CD4-positive, alpha-beta T cell (primary cell): ENCODE measurements at regions not wholly inside any gene's neighbourhood (a gene's known extent, or its start where the extent isn't known, plus 50 kb on each side); places are given as distances from the start of the nearest gene placed in this dataset.

Experiments used
- ATAC-seq: fragments of 200-7000 bp; cut with Tn5 transposase; one replicate; pipeline ENCODE4 v1.10.0; 2022; ENCODE audit warnings: mild to moderate bottlenecking; ENCODE audit not compliant: poor library complexity
- CTCF ChIA-PET: fragments of 350-600 bp; sonication (Branson Sonifier 250); formaldehyde crosslinking; loops from one replicate; lab custom pipeline; 2021; ENCODE audit warnings: antibody characterized with exemption, inconsistent platforms; lab: Charles Lee
- POLR2A ChIA-PET: fragments of 350-600 bp; sonication (Branson Sonifier 250); formaldehyde crosslinking; loops from one replicate; lab custom pipeline; 2021; ENCODE audit warnings: antibody characterized with exemption, inconsistent platforms; lab: Charles Lee
- DNase-seq, 14 experiments: peaks; one replicate each; pipeline ENCODE4 v3.0.0-alpha.2; 2013 to 2020; ENCODE audit warnings: mixed read lengths in 2 of 14
- H3K27ac ChIP-seq, 2 donors: one replicate each; pipeline versions ENCODE4 v1.5.1 to v1.7.0; 2013; ENCODE audit warnings: low read length in 2 of 2, low read depth in 1 of 2, mild to moderate bottlenecking in 1 of 2
- H3K27me3 ChIP-seq, 2 experiments: 1 replicate in 1 of 2; 2 replicates in 1 of 2; pipeline versions ENCODE4 v1.6.1 to v1.7.0; 2013; ENCODE audit warnings: low read length in 2 of 2, control low read depth in 1 of 2, mild to moderate bottlenecking in 1 of 2, moderate library complexity in 1 of 2; ENCODE audit not compliant: insufficient read depth in 2 of 2, control insufficient read depth in 1 of 2
- H3K36me3 ChIP-seq: one replicate; pipeline ENCODE4 v1.6.1; 2013; ENCODE audit warnings: low read length, control low read depth; ENCODE audit not compliant: insufficient read depth
- H3K4me1 ChIP-seq: one replicate; pipeline ENCODE4 v1.6.1; 2013; ENCODE audit warnings: low read length, control low read depth; ENCODE audit not compliant: insufficient read depth
- H3K4me3 ChIP-seq: one replicate; pipeline ENCODE4 v1.5.1; 2013; ENCODE audit warnings: mild to moderate bottlenecking, low read length, moderate library complexity
- H3K9me3 ChIP-seq, 2 experiments: 1 replicate in 1 of 2; 2 replicates in 1 of 2; pipeline versions ENCODE4 v1.6.1 to v1.7.0; 2013; ENCODE audit warnings: low read length in 2 of 2, mild to moderate bottlenecking in 2 of 2, control low read depth in 1 of 2, moderate library complexity in 1 of 2; ENCODE audit not compliant: control insufficient read depth in 1 of 2, insufficient read depth in 1 of 2
- H3K27ac Mint-ChIP-seq: one replicate; pipeline ENCODE4 v1.8.0; 2020; ENCODE audit warnings: mixed read lengths
- H3K27me3 Mint-ChIP-seq: one replicate; pipeline ENCODE4 v1.8.0; 2021; ENCODE audit warnings: mixed read lengths
- H3K36me3 Mint-ChIP-seq: one replicate; pipeline ENCODE4 v1.8.0; 2021; ENCODE audit warnings: low read depth, mixed read lengths
- H3K4me1 Mint-ChIP-seq: one replicate; pipeline ENCODE4 v1.8.0; 2021; ENCODE audit warnings: low read depth, mixed read lengths
- H3K4me3 Mint-ChIP-seq: one replicate; pipeline ENCODE4 v1.8.0; 2020; ENCODE audit warnings: mild to moderate bottlenecking, mixed read lengths
- H3K9me3 Mint-ChIP-seq: one replicate; pipeline ENCODE4 v1.8.0; 2020; ENCODE audit warnings: mixed read lengths
- CTCF ChIP-seq: fragments of 200-600 bp; IDR thresholded peaks from one replicate; pipeline ENCODE4 v1.8.0; 2022; ENCODE audit warnings: antibody characterized with exemption, mild to moderate bottlenecking
- intact Hi-C, 2 experiments: fragments of 100-400 bp; cut with DNase I in 1 of 2; cut with micrococcal nuclease in 1 of 2; formaldehyde crosslinking; loops; one replicate each; pipeline versions ENCODE4 v1.15.1 to v1.9.0; 2023 to 2025; cut with DNase I, micrococcal nuclease

GRCh38 chr22:48755059-48755949 lies 1072.4 kb downstream of the BRD1 start:
- H3K4me3 Mint-ChIP-seq = no peak overlapping the region
- H3K27me3 Mint-ChIP-seq = peaks cover 10% of the 10 kb centered on the region
- Histone ChIP-seq H3K27ac (no peak overlapping the region), H3K9me3 (peaks cover 0 to 10% of the 10 kb centered on the region in 2 experiments), H3K27me3 (peaks cover 0 to 2% of the 10 kb centered on the region in 2 experiments), H3K4me1 (no peaks in the 10 kb centered on the region), H3K36me3 (no peaks in the 10 kb centered on the region), H3K4me3 (no peak overlapping the region)
- H3K36me3 Mint-ChIP-seq = no peaks in the 10 kb centered on the region
- H3K27ac Mint-ChIP-seq = no peak overlapping the region
- DNase-seq (peak in 1 of 14 experiments; percentile 11), ATAC-seq (no peak)
- intact Hi-C loops = no loop called here
- ChIA-PET CTCF (no interaction called here), POLR2A (no interaction called here)
- no peak for TF ChIP-seq CTCF
- no peaks in the 10 kb centered on the region for H3K9me3 Mint-ChIP-seq
- no peaks in the 10 kb centered on the region for H3K4me1 Mint-ChIP-seq

GRCh38 chr22:48754611-48755058 lies 1073.0 kb downstream of the BRD1 start:
- Mint-ChIP-seq H3K4me1 (no peaks in the 10 kb centered on the region), H3K27ac (no peak overlapping the region), H3K36me3 (no peaks in the 10 kb centered on the region), H3K9me3 (no peaks in the 10 kb centered on the region), H3K4me3 (no peak overlapping the region), H3K27me3 (peaks cover 10% of the 10 kb centered on the region)
- no peaks in the 10 kb centered on the region for H3K36me3 ChIP-seq
- no peak overlapping the region for H3K27ac ChIP-seq
- intact Hi-C loops = no loop called here
- H3K4me1 ChIP-seq = no peaks in the 10 kb centered on the region
- DNase-seq = peak in 2 of 14 experiments; percentile 9 to 26
- ChIA-PET POLR2A (no interaction called here), CTCF (no interaction called here)
- no peak for ATAC-seq
- H3K27me3 ChIP-seq = peaks cover 0 to 2% of the 10 kb centered on the region in 2 experiments
- no peak overlapping the region for H3K4me3 ChIP-seq
- TF ChIP-seq CTCF = no peak
- peaks cover 0 to 14% of the 10 kb centered on the region in 2 experiments for H3K9me3 ChIP-seq

- no peaks in the 10 kb centered on the region for H3K9me3 Mint-ChIP-seq
- DNase-seq = peak in 2 of 14 experiments; percentile 8 to 20
- H3K4me1 ChIP-seq = no peaks in the 10 kb centered on the region
- CTCF ChIA-PET = no interaction called here
- ATAC-seq = no peak
- peaks cover 0 to 14% of the 10 kb centered on the region in 2 experiments for H3K9me3 ChIP-seq
- POLR2A ChIA-PET = no interaction called here
- H3K4me3 ChIP-seq = no peak overlapping the region
- no peaks in the 10 kb centered on the region for H3K36me3 ChIP-seq
- peaks cover 8% of the 10 kb centered on the region for H3K27me3 Mint-ChIP-seq
- H3K36me3 Mint-ChIP-seq = no peaks in the 10 kb centered on the region
- H3K27ac Mint-ChIP-seq = no peak overlapping the region
- intact Hi-C loops = no loop called here
- H3K4me3 Mint-ChIP-seq = no peak overlapping the region
- no peak for TF ChIP-seq CTCF
- H3K4me1 Mint-ChIP-seq = no peaks in the 10 kb centered on the region
- H3K27me3 ChIP-seq = peaks cover 0 to 2% of the 10 kb centered on the region in 2 experiments
- H3K27ac ChIP-seq = no peak overlapping the region
These were observed 1073.7 kb downstream of the BRD1 start for GRCh38 chr22:48753752-48754517.
